Activated B cell treated with CpG ODN at 0.5 μM for 24 hours (primary cell): ENCODE measurements at regions not wholly inside any gene's neighbourhood (a gene's known extent, or its start where the extent isn't known, plus 50 kb on each side); places are given as distances from the start of the nearest gene placed in this dataset.

Experiments used
- ATAC-seq: fragments of 200-7000 bp; cut with Tn5 transposase; one replicate; pipeline ENCODE4 v1.10.0; 2021; ENCODE audit warnings: low read depth, mild to moderate bottlenecking, moderate library complexity
- CTCF ChIA-PET: fragments of 350-600 bp; sonication (Branson Sonifier 250); formaldehyde crosslinking; loops from one replicate; lab custom pipeline; 2021; ENCODE audit warnings: antibody characterized with exemption; lab: Charles Lee
- POLR2A ChIA-PET: fragments of 350-600 bp; sonication (Branson Sonifier 250); formaldehyde crosslinking; loops from one replicate; lab custom pipeline; 2021; ENCODE audit warnings: antibody characterized with exemption; lab: Charles Lee
- DNase-seq: peaks from one replicate; pipeline ENCODE4 v3.0.0; 2022
- H3K27ac Mint-ChIP-seq: one replicate; pipeline ENCODE4 v1.8.0; 2020; ENCODE audit warnings: mixed read lengths
- H3K27me3 Mint-ChIP-seq: one replicate; pipeline ENCODE4 v1.8.0; 2021; ENCODE audit warnings: mixed read lengths
- H3K36me3 Mint-ChIP-seq: one replicate; pipeline ENCODE4 v1.8.0; 2021; ENCODE audit warnings: low read depth, mixed read lengths
- H3K4me1 Mint-ChIP-seq: one replicate; pipeline ENCODE4 v1.8.0; 2021; ENCODE audit warnings: mixed read lengths
- H3K4me3 Mint-ChIP-seq: one replicate; pipeline ENCODE4 v1.8.0; 2020; ENCODE audit warnings: mild to moderate bottlenecking, mixed read lengths
- H3K9me3 Mint-ChIP-seq: one replicate; pipeline ENCODE4 v1.8.0; 2020; ENCODE audit warnings: mixed read lengths
- intact Hi-C: fragments of 100-400 bp; cut with micrococcal nuclease; formaldehyde crosslinking; loops from one replicate; pipeline ENCODE4 v1.15.1; 2024
- TF ChIP-seq, protein P1 (sequence below): fragments of 200-600 bp; IDR thresholded peaks from one replicate; pipeline ENCODE4 v1.8.0; 2022; ENCODE audit warnings: antibody characterized with exemption, mild to moderate bottlenecking

DNA sequence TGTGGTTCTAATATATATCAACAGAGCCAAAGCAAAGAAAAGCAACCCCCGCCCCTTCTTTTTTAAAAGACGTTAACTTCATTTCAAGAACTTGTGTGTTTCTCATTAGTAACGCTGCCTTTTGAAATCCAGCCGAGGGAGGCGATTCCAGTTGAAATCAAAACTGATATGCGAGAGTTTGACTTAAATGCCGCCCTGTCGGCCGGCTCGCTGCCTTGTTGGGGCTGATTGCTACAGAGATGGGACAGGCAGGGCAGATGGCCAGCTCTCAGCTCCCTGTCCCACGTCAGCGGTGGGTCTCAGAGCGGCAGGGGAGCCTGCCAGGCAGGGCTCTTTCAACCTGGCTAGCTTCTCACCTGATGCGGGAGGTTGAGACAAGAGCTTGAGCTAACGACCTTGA lies 51.9 kb upstream of the ALX4 start:
- Mint-ChIP-seq H3K4me3 (no peak overlapping the region), H3K36me3 (no peaks in the 10 kb centered on the region), H3K4me1 (no peaks in the 10 kb centered on the region), H3K27me3 (peaks cover 55% of the 10 kb centered on the region), H3K9me3 (peaks cover 6% of the 10 kb centered on the region), H3K27ac (no peak overlapping the region)
- CTCF ChIA-PET = no interaction called here
- ATAC-seq (no peak), DNase-seq (no peak)
- intact Hi-C loops = no loop called here
- POLR2A ChIA-PET = no interaction called here
- TF ChIP-seq, protein P1, sequence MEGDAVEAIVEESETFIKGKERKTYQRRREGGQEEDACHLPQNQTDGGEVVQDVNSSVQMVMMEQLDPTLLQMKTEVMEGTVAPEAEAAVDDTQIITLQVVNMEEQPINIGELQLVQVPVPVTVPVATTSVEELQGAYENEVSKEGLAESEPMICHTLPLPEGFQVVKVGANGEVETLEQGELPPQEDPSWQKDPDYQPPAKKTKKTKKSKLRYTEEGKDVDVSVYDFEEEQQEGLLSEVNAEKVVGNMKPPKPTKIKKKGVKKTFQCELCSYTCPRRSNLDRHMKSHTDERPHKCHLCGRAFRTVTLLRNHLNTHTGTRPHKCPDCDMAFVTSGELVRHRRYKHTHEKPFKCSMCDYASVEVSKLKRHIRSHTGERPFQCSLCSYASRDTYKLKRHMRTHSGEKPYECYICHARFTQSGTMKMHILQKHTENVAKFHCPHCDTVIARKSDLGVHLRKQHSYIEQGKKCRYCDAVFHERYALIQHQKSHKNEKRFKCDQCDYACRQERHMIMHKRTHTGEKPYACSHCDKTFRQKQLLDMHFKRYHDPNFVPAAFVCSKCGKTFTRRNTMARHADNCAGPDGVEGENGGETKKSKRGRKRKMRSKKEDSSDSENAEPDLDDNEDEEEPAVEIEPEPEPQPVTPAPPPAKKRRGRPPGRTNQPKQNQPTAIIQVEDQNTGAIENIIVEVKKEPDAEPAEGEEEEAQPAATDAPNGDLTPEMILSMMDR = no peak

DNA sequence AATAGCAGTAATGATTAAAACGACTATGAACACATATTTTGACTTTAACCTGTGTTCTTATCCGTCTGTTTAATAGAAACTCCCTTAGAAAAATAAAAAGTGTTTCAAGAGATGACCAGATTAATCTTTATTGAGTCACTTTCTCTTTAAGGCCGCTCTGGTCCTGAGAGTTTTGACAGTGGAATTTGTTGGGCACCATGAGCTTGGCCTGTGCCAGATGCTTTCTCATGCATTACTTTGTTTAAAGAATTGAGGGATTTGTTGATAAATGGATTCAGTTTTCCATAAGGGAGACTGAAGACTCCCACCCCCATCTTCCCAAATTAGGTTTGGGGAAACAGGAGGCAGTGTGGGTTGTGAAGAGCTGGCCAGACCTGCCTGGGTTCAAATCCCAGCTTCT lies 53.2 kb upstream of the ALX4 start:
- H3K27ac Mint-ChIP-seq = no peak overlapping the region

DNA sequence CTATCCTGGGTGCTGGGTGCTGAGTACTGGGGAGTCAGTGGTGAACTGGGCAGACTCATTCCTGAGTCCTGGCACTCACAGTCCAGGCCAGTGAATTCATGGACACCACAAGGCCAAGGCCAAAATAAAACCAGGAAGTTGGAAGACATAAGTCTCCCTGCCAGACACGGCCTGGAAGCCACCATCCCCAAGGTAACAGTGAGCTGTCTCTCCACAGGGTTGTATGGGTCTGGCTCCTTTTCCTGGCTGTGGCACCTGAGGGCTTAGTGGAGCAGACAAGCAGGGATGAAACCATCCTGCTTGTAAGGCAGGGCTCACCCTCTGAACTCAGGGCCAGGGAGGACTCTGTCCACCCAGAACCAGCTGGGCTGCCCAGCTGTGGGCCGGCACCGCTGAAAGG lies 54.7 kb upstream of the ALX4 start:
- no peak for DNase-seq
- TF ChIP-seq, protein P1 = no peak
- CTCF ChIA-PET = no interaction called here
- Mint-ChIP-seq H3K4me3 (no peak overlapping the region), H3K4me1 (no peaks in the 10 kb centered on the region), H3K27me3 (peaks cover 37% of the 10 kb centered on the region), H3K36me3 (no peaks in the 10 kb centered on the region), H3K27ac (no peak overlapping the region), H3K9me3 (peaks cover 6% of the 10 kb centered on the region)
- ATAC-seq = no peak
- intact Hi-C loops = no loop called here
- POLR2A ChIA-PET = no interaction called here

More for the DNA sequence above, 53.2 kb upstream of the ALX4 start:
- Mint-ChIP-seq H3K36me3 (no peaks in the 10 kb centered on the region), H3K4me3 (no peak overlapping the region), H3K27me3 (peaks cover 51% of the 10 kb centered on the region), H3K9me3 (peaks cover 6% of the 10 kb centered on the region), H3K4me1 (no peaks in the 10 kb centered on the region)
- intact Hi-C loops = no loop called here
- CTCF ChIA-PET = no interaction called here
- POLR2A ChIA-PET = no interaction called here
- ATAC-seq (no peak), DNase-seq (no peak)
- TF ChIP-seq, protein P1 = no peak

DNA sequence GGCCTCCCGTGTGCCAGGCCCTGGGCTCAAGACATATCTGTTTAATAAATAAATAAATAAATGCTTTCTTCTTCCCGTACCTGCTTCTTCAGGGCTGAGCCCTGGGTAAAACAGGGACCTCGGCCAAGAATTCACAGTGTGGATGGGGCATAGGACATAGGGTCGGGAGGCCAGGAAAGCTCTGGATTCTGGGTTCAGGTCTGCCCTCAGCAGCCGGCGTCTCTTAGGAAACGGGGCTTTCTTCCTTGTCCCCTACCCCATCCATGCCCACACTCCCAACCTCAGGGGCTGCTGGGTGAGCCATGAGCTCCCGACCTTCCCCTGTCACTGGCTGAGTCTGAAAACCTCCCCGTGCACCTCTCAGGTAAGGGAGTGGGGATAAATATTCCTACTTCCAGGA lies 55.7 kb upstream of the ALX4 start:
- H3K36me3 Mint-ChIP-seq = no peaks in the 10 kb centered on the region
- TF ChIP-seq, protein P1 = no peak

DNA sequence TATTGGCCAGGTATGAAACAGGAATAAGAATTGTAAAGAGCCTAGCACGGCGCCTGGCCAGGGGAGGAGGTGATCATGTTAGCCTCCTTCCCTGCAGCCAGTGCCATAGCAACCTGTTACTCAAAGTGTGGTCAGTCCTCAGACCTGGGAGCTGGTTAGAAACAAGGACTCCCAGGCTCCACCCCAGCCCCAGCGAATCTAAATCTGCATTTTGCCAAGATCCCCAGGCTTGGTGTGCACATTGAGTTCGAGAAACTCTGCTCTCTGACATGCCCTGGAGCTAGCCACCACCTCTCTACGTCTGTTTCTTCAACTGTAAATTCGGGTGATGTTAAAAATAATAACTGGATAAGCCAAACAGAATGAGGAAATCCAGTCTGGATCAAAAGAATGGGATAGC lies 56.1 kb upstream of the ALX4 start:
- H3K4me3 Mint-ChIP-seq = no peak overlapping the region
- CTCF ChIA-PET = no interaction called here
- H3K27me3 Mint-ChIP-seq = peaks cover 31% of the 10 kb centered on the region
- POLR2A ChIA-PET = no interaction called here
- no peaks in the 10 kb centered on the region for H3K36me3 Mint-ChIP-seq
- TF ChIP-seq, protein P1 = no peak
- no peak overlapping the region for H3K27ac Mint-ChIP-seq
- intact Hi-C loops = no loop called here
- peaks cover 6% of the 10 kb centered on the region for H3K9me3 Mint-ChIP-seq
- ATAC-seq = no peak
- no peak for DNase-seq
- H3K4me1 Mint-ChIP-seq = no peaks in the 10 kb centered on the region

More for the DNA sequence above, 55.7 kb upstream of the ALX4 start:
- POLR2A ChIA-PET = no interaction called here
- ATAC-seq (no peak), DNase-seq (no peak)
- Mint-ChIP-seq H3K27ac (no peak overlapping the region), H3K4me1 (no peaks in the 10 kb centered on the region), H3K9me3 (peaks cover 6% of the 10 kb centered on the region), H3K4me3 (no peak overlapping the region), H3K27me3 (peaks cover 32% of the 10 kb centered on the region)
- CTCF ChIA-PET = no interaction called here
- intact Hi-C loops = no loop called here
